LNCAP (cell line): ENCODE measurements at regions not wholly inside any gene's neighbourhood (a gene's known extent, or its start where the extent isn't known, plus 50 kb on each side); places are given as distances from the start of the nearest gene placed in this dataset.

Experiments used
- CTCF ChIP-seq: fragments of 450-650 bp; IDR thresholded peaks from 2 replicates; pipeline ENCODE4 v1.5.1; 2017; ENCODE audit warnings: mild to moderate bottlenecking

GRCh38 chr9:13865869-13866268 is 448.1 kb downstream of the NFIB start:
- TF ChIP-seq CTCF: no peak

GRCh38 chr9:13863112-13863511 is 450.8 kb downstream of the NFIB start:
- TF ChIP-seq CTCF: no peak

- TF ChIP-seq CTCF: no peak
Measured at GRCh38 chr9:13862654-13863053, 451.3 kb downstream of the NFIB start.

- no peak for TF ChIP-seq CTCF
Measured at GRCh38 chr9:13860946-13861640, 452.8 kb downstream of the NFIB start.

- no peak for TF ChIP-seq CTCF
Measured at GRCh38 chr9:13860019-13860418, 453.9 kb downstream of the NFIB start.

GRCh38 chr9:13857521-13857920 is 456.4 kb downstream of the NFIB start:
- TF ChIP-seq CTCF: no peak

GRCh38 chr9:13847270-13847669 is 466.7 kb downstream of the NFIB start:
- no peak for TF ChIP-seq CTCF

GRCh38 chr9:13845460-13845859 is 468.5 kb downstream of the NFIB start:
- no peak for TF ChIP-seq CTCF
